ENCODE measurements at regions not wholly inside any gene's neighbourhood (a gene's known extent, or its start where the extent isn't known, plus 50 kb on each side); places are given as distances from the start of the nearest gene placed in this dataset.

DNA sequence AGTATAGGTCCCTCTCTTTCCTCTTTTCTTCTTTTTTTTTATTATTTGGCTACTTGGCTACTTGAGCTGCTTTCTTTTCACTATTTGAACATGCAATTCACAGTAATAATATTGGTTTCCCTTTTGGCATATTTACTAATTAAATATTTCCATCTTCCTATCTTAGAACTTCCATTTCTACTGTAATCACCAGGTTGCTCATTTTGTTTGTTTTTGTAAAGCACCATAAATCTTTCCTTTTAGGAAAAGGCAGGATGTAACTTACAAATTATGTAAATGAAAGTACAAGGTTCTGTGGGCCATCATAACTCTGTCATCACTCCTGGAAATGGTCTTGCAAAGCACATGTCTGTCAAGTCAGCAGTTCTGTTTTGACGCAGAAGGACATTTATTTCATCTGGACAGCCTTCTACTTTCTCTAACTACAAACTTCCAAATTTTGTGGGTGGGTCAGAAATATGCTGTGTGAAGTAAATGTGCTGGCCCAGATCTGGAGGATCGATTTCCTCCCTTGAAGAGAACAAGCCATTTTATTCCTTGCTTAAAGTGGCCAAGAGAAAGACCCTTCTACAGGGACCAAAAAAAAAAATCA, 71.7 kb upstream of the TNFSF18 start:
- DNase-seq (ENCODE audit: low spot score): no peak
- Mint-ChIP-seq H3K36me3 (ENCODE audit: low read depth, unreplicated experiment) (no peaks in the 10 kb centered on the region), H3K4me3 (ENCODE audit: unreplicated experiment) (no peak overlapping the region), H3K27ac (ENCODE audit: unreplicated experiment) (peak overlapping the region; percentile 7), H3K4me1 (ENCODE audit: unreplicated experiment) (peaks cover 14% of the 10 kb centered on the region), H3K9me3 (ENCODE audit: unreplicated experiment) (no peaks in the 10 kb centered on the region), H3K27me3 (ENCODE audit: unreplicated experiment) (no peaks in the 10 kb centered on the region)
- TF ChIP-seq, protein P1, sequence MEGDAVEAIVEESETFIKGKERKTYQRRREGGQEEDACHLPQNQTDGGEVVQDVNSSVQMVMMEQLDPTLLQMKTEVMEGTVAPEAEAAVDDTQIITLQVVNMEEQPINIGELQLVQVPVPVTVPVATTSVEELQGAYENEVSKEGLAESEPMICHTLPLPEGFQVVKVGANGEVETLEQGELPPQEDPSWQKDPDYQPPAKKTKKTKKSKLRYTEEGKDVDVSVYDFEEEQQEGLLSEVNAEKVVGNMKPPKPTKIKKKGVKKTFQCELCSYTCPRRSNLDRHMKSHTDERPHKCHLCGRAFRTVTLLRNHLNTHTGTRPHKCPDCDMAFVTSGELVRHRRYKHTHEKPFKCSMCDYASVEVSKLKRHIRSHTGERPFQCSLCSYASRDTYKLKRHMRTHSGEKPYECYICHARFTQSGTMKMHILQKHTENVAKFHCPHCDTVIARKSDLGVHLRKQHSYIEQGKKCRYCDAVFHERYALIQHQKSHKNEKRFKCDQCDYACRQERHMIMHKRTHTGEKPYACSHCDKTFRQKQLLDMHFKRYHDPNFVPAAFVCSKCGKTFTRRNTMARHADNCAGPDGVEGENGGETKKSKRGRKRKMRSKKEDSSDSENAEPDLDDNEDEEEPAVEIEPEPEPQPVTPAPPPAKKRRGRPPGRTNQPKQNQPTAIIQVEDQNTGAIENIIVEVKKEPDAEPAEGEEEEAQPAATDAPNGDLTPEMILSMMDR (IDR thresholded peaks at IDR 0.05; ENCODE audit: unreplicated experiment): no peak

DNA sequence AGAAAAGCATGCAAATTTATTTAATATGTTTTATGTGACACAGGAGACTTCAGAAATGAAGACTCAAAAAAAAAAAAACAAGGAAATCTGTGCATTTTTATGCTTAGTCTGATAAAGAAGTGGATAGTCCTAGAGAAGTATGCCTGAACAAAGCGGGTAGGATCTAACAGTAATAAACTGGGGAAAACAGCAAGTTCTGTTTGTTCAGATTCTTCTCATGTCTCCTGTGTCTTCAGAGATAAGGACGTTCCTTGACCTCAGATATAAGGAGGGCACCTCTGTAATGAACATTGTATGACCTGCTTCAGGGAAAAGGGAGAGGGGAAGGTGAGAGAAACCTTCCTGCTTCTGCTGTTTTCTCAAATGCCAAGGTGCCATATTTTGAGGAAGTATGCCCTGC, 67.7 kb upstream of the TNFSF18 start:
- no peaks in the 10 kb centered on the region for H3K36me3 Mint-ChIP-seq (ENCODE audit: low read depth, unreplicated experiment)
- TF ChIP-seq, protein P1 (IDR thresholded peaks at IDR 0.05; ENCODE audit: unreplicated experiment): no peak
- H3K4me3 Mint-ChIP-seq (ENCODE audit: unreplicated experiment): no peak overlapping the region
- H3K9me3 Mint-ChIP-seq (ENCODE audit: unreplicated experiment): no peaks in the 10 kb centered on the region
- no peaks in the 10 kb centered on the region for H3K27me3 Mint-ChIP-seq (ENCODE audit: unreplicated experiment)
- no peak overlapping the region for H3K27ac Mint-ChIP-seq (ENCODE audit: unreplicated experiment)
- no peak for DNase-seq (ENCODE audit: low spot score)
- peaks cover 11% of the 10 kb centered on the region for H3K4me1 Mint-ChIP-seq (ENCODE audit: unreplicated experiment)

DNA sequence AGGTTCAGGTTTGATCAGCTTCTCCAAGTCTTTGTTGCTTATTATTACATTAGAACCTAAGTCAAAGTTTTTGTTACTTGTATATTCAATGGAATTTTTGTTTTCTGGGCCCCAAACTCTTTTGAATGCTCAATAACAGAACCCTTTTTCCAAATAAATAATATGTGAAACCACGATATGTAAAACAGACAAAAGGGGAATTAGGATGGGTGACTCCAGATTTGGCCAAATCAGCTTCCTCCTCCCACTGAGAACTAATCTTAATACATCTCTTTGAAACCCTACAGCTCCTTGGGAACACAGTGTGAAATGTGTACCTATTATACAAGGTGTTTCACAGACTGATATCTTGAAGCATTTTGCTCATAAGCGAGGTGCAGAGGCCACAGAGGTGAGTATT, 67.0 kb upstream of the TNFSF18 start:
- no peak overlapping the region for H3K27ac Mint-ChIP-seq (ENCODE audit: unreplicated experiment)
- H3K9me3 Mint-ChIP-seq (ENCODE audit: unreplicated experiment): no peaks in the 10 kb centered on the region
- peaks cover 5% of the 10 kb centered on the region for H3K4me1 Mint-ChIP-seq (ENCODE audit: unreplicated experiment)
- no peak overlapping the region for H3K4me3 Mint-ChIP-seq (ENCODE audit: unreplicated experiment)
- no peak for DNase-seq (ENCODE audit: low spot score)
- H3K36me3 Mint-ChIP-seq (ENCODE audit: low read depth, unreplicated experiment): no peaks in the 10 kb centered on the region
- TF ChIP-seq, protein P1 (IDR thresholded peaks at IDR 0.05; ENCODE audit: unreplicated experiment): no peak
- no peaks in the 10 kb centered on the region for H3K27me3 Mint-ChIP-seq (ENCODE audit: unreplicated experiment)

DNA sequence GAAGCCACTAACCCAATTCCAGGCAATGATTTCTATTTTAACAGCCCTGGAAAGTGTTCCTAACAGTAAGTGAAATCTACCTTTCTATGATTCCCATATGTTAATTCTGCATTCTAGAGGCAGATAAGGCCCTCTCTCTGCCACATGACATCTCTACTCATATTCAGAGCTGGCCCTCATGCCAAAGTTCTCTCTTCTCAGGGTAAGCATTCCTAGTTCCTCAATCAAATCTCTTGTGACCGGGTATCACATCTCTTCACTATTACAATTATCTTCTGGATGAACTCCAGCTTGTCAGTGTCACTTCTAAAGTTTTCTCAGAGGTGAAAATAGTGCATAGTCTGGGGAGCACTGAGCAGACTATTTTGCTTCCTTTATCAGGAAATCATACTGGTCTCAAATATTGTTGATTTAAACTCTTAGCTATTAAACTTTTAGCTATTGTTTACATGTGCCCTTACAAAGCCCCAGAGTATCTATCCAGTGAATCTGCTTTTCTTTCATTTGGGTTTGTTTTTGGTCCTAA, 66.4 kb upstream of the TNFSF18 start:
- Mint-ChIP-seq H3K9me3 (ENCODE audit: unreplicated experiment) (no peaks in the 10 kb centered on the region), H3K4me3 (ENCODE audit: unreplicated experiment) (no peak overlapping the region), H3K27ac (ENCODE audit: unreplicated experiment) (no peak overlapping the region), H3K36me3 (ENCODE audit: low read depth, unreplicated experiment) (no peaks in the 10 kb centered on the region), H3K4me1 (ENCODE audit: unreplicated experiment) (no peaks in the 10 kb centered on the region), H3K27me3 (ENCODE audit: unreplicated experiment) (no peaks in the 10 kb centered on the region)
- DNase-seq (ENCODE audit: low spot score): no peak
- TF ChIP-seq, protein P1 (IDR thresholded peaks at IDR 0.05; ENCODE audit: unreplicated experiment): no peak

DNA sequence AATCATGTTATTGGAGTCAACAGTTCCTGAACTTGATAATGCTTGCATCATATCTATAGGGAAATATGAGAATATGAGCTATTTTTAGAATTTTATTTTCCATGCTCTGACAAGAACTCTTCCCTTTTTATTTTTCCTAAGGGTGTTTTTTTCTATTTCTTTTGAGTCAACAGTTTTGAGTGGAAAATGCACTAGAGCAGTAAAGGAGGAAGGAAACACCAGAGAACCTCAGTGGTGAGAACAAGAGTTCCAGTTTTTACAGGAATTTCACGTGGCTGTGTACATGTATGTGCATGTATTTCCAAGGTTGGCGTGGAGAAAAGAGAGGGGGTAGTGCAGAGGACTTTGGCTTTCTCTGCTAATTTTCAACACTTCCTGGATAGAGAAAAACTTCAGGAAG, 63.6 kb upstream of the TNFSF18 start:
- DNase-seq (ENCODE audit: low spot score): no peak
- TF ChIP-seq, protein P1 (IDR thresholded peaks at IDR 0.05; ENCODE audit: unreplicated experiment): no peak
- H3K36me3 Mint-ChIP-seq (ENCODE audit: low read depth, unreplicated experiment): no peaks in the 10 kb centered on the region
- no peak overlapping the region for H3K4me3 Mint-ChIP-seq (ENCODE audit: unreplicated experiment)
- no peaks in the 10 kb centered on the region for H3K9me3 Mint-ChIP-seq (ENCODE audit: unreplicated experiment)
- no peaks in the 10 kb centered on the region for H3K27me3 Mint-ChIP-seq (ENCODE audit: unreplicated experiment)
- H3K27ac Mint-ChIP-seq (ENCODE audit: unreplicated experiment): no peak overlapping the region
- no peaks in the 10 kb centered on the region for H3K4me1 Mint-ChIP-seq (ENCODE audit: unreplicated experiment)

Data from endothelial cell (in vitro differentiated cells).